Mesothelial cell of epicardium (in vitro differentiated cells): ENCODE measurements at regions not wholly inside any gene's neighbourhood (a gene's known extent, or its start where the extent isn't known, plus 50 kb on each side); places are given as distances from the start of the nearest gene placed in this dataset.

Experiments
- DNase-seq, 2 experiments: peaks; one replicate each; pipeline ENCODE4 v3.0.0; 2021; ENCODE audit warnings: low spot score in 2 of 2; ENCODE audit not compliant: unreplicated experiment in 2 of 2
- H3K27ac Mint-ChIP-seq: 2 replicates; pipeline ENCODE4 v1.8.0; 2021; ENCODE audit warnings: mixed read lengths
- H3K27me3 Mint-ChIP-seq: 2 replicates; pipeline ENCODE4 v1.8.0; 2021; ENCODE audit warnings: low read depth, mixed read lengths
- H3K36me3 Mint-ChIP-seq: 2 replicates; pipeline ENCODE4 v1.8.0; 2021; ENCODE audit warnings: mixed read lengths
- H3K4me1 Mint-ChIP-seq: 2 replicates; pipeline ENCODE4 v1.8.0; 2021; ENCODE audit warnings: mixed read lengths
- H3K4me3 Mint-ChIP-seq: 2 replicates; pipeline ENCODE4 v1.8.0; 2021; ENCODE audit warnings: mild to moderate bottlenecking, moderate library complexity, mixed read lengths
- H3K9me3 Mint-ChIP-seq: 2 replicates; pipeline ENCODE4 v1.8.0; 2021; ENCODE audit warnings: mixed read lengths
- CTCF ChIP-seq: fragments of 200-600 bp; sonication (generic); IDR thresholded peaks from one replicate; pipeline ENCODE4 v1.5.0; 2021; ENCODE audit warnings: antibody characterized with exemption; ENCODE audit not compliant: unreplicated experiment

DNA sequence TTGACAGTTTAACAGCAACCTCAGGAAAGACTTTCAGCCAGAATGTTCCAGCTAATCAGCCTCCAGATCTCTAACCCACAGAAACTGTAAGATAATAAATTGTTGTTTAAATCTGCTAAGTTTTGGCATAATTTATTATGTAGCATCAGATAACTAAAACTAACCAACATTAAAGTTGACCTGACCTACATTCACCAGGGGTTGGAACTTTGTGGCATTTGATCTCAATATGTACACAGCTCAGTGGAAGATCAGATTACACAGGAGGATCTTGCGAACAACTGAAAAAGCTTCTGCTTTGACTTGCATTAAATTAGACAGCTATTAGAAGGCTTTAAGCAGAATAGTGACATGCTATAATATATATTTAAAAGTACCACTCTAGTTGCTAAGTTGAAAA is 91.4 kb upstream of the POU1F1 start:
- Mint-ChIP-seq H3K27ac (no peak overlapping the region), H3K9me3 (peaks cover 8% of the 10 kb centered on the region), H3K27me3 (no peaks in the 10 kb centered on the region), H3K4me3 (no peak overlapping the region), H3K36me3 (no peaks in the 10 kb centered on the region), H3K4me1 (peaks cover 22% of the 10 kb centered on the region)
- no peak for DNase-seq
- no peak for TF ChIP-seq CTCF

GRCh38 chr3:87363721-87364120 is 87.3 kb upstream of the POU1F1 start:
- H3K9me3 Mint-ChIP-seq, result peaks cover 8% of the 10 kb centered on the region
- peaks cover 12% of the 10 kb centered on the region for H3K4me1 Mint-ChIP-seq
- H3K36me3 Mint-ChIP-seq, result no peaks in the 10 kb centered on the region
- no peaks in the 10 kb centered on the region for H3K27me3 Mint-ChIP-seq
- H3K27ac Mint-ChIP-seq, result no peak overlapping the region
- no peak for TF ChIP-seq CTCF
- DNase-seq, result no peak
- H3K4me3 Mint-ChIP-seq, result no peak overlapping the region

DNA sequence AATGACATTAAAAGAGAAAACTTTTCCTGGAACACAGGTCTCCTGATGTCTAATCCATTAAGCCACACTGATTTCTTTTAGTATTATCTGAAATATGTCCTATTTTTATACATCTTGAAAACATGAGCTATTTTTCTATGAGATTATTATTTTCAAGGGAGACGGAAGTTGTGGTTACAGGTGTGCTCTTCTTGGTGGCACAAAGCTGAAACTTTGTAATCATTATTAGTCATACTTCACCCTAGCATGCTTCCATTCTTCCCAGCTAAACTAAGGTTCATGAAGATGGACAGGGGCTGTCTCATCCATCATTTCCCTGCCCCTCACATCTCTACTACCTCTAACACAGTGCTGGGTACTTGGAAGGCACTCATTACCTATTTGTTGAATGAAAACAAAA is 85.6 kb upstream of the POU1F1 start:
- Mint-ChIP-seq H3K27ac (no peak overlapping the region), H3K4me1 (peaks cover 3% of the 10 kb centered on the region), H3K27me3 (no peaks in the 10 kb centered on the region), H3K9me3 (peaks cover 3% of the 10 kb centered on the region), H3K36me3 (no peaks in the 10 kb centered on the region), H3K4me3 (no peak overlapping the region)
- DNase-seq, result no peak
- TF ChIP-seq CTCF, result no peak

- no peak for TF ChIP-seq CTCF
- Mint-ChIP-seq H3K4me1 (peaks cover 3% of the 10 kb centered on the region), H3K9me3 (peaks cover 3% of the 10 kb centered on the region), H3K27me3 (no peaks in the 10 kb centered on the region), H3K36me3 (no peaks in the 10 kb centered on the region), H3K4me3 (no peak overlapping the region), H3K27ac (no peak overlapping the region)
- DNase-seq, result no peak
Observed at GRCh38 chr3:87361271-87361670, 84.9 kb upstream of the POU1F1 start.

DNA sequence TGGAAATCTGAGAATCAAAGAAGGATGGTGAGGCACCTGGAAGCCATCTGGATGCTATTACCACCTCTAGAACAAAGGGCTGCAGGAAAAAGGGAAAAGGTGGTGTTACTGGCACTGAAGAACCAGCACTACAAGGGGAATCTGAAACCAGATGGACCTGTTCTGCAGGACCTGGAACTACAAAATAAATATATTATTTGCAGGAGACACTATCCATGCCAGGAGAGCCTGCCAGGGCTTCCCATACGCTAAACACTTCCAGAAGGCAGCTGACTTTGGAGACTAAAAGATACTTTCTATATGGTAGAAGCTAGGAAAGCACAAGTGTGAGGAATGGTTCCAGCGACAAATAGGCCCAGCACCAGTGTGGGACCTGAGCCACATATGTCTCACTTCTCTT is 83.4 kb upstream of the POU1F1 start:
- H3K36me3 Mint-ChIP-seq, result no peaks in the 10 kb centered on the region
- peaks cover 3% of the 10 kb centered on the region for H3K4me1 Mint-ChIP-seq
- no peak for DNase-seq
- H3K4me3 Mint-ChIP-seq, result no peak overlapping the region
- no peak overlapping the region for H3K27ac Mint-ChIP-seq
- TF ChIP-seq CTCF, result no peak
- no peaks in the 10 kb centered on the region for H3K9me3 Mint-ChIP-seq
- no peaks in the 10 kb centered on the region for H3K27me3 Mint-ChIP-seq

DNA sequence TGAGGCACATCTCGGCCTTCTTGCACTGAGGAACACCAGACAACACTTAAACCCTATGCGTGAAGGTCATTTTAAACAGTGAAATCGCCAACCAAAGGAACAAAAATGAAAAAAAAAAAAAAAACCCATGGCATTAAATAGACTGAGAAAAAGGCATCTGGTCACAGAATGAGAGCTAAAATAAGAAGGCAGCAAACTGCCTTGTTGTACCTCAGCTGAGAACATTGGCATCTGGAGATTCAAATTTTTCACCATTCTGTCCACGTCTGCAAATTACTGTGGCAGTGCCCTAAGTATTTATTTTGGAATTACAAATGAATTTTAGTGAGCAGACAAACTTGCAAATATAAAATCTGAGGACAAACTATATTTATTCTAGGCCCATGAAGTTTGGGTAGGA is 82.6 kb upstream of the POU1F1 start:
- no peaks in the 10 kb centered on the region for H3K9me3 Mint-ChIP-seq
- peaks cover 3% of the 10 kb centered on the region for H3K4me1 Mint-ChIP-seq
- no peaks in the 10 kb centered on the region for H3K27me3 Mint-ChIP-seq
- DNase-seq, result no peak
- no peak overlapping the region for H3K4me3 Mint-ChIP-seq
- no peaks in the 10 kb centered on the region for H3K36me3 Mint-ChIP-seq
- no peak overlapping the region for H3K27ac Mint-ChIP-seq
- no peak for TF ChIP-seq CTCF
